H1 (cell line): ENCODE measurements at regions not wholly inside any gene's neighbourhood (a gene's known extent, or its start where the extent isn't known, plus 50 kb on each side); places are given as distances from the start of the nearest gene placed in this dataset.

Experiments
- CTCF ChIA-PET: fragments of 300-600 bp; sonication (Branson Sonifier 250); formaldehyde crosslinking; loops from one replicate; lab custom pipeline; 2021; ENCODE audit not compliant: partially characterized antibody; lab: Charles Lee
- POLR2A ChIA-PET: fragments of 300-600 bp; sonication (Branson Sonifier 250); formaldehyde crosslinking; loops from one replicate; lab custom pipeline; 2021; ENCODE audit warnings: inconsistent platforms; ENCODE audit not compliant: partially characterized antibody; lab: Charles Lee
- DNase-seq, 2 experiments: peaks; one replicate each; pipeline versions ENCODE4 v3.0.0 to v3.0.0-alpha.2; 2010 to 2022; ENCODE audit warnings: low spot score in 2 of 2, low read depth in 1 of 2, mixed read lengths in 1 of 2
- FAIRE-seq: peaks from 2 replicates; lab custom pipeline; 2011; peaks lifted over from hg19 to GRCh38; lab: Jason Lieb, UNC
- H2AFZ ChIP-seq: 2 replicates; pipeline ENCODE4 v1.8.1; 2012; ENCODE audit warnings: low read length, inconsistent platforms
- H2AK5ac ChIP-seq: 2 replicates; pipeline ENCODE4 v1.6.1; 2013; ENCODE audit warnings: low read depth, low read length
- H2BK120ac ChIP-seq: replicated peaks from 2 replicates; pipeline ENCODE3; 2013; ENCODE audit warnings: low read depth, low read length, inconsistent platforms
- H2BK12ac ChIP-seq: 2 replicates; pipeline ENCODE4 v1.6.1; 2013; ENCODE audit warnings: low read depth, low read length
- H2BK15ac ChIP-seq: 2 replicates; pipeline ENCODE4 v1.6.1; 2013; ENCODE audit warnings: low read length
- H2BK20ac ChIP-seq: 2 replicates; pipeline ENCODE4 v1.6.1; 2013; ENCODE audit warnings: low read length
- H2BK5ac ChIP-seq: 2 replicates; pipeline ENCODE4 v1.6.1; 2013; ENCODE audit warnings: low read depth, low read length
- H3K14ac ChIP-seq: 2 replicates; pipeline ENCODE4 v1.6.1; 2013; ENCODE audit warnings: inconsistent platforms; ENCODE audit not compliant: insufficient read length
- H3K18ac ChIP-seq: 2 replicates; pipeline ENCODE4 v1.6.1; 2013; ENCODE audit warnings: low read length; ENCODE audit errors: extremely low read depth
- H3K23ac ChIP-seq: 2 replicates; pipeline ENCODE4 v1.6.1; 2013; ENCODE audit warnings: inconsistent platforms; ENCODE audit not compliant: insufficient read length
- H3K23me2 ChIP-seq: 2 replicates; pipeline ENCODE4 v1.6.1; 2013; ENCODE audit warnings: low read depth, low read length
- H3K27ac ChIP-seq: 2 replicates; pipeline ENCODE4 v1.6.1; 2011; ENCODE audit warnings: low read depth, low read length, inconsistent platforms
- H3K27me3 ChIP-seq, 4 experiments: replicated peaks in 1 of 4; 1 replicate in 1 of 4; 2 replicates in 3 of 4; pipeline versions ENCODE4 v1.6.1 to v1.8.1; 2011 to 2013; ENCODE audit warnings: low read length in 3 of 4, mild to moderate bottlenecking in 3 of 4, inconsistent platforms in 2 of 4, mixed read lengths in 2 of 4, moderate library complexity in 1 of 4; ENCODE audit not compliant: control insufficient read depth in 3 of 4, insufficient read depth in 3 of 4; ENCODE audit errors: extremely low read depth in 1 of 4
- H3K36me3 ChIP-seq, 4 experiments: 2 replicates each; pipeline versions ENCODE4 v1.6.1 to v1.8.1; 2011 to 2013; ENCODE audit warnings: mild to moderate bottlenecking in 4 of 4, low read length in 3 of 4, moderate library complexity in 2 of 4, control low read depth in 1 of 4, inconsistent platforms in 1 of 4; ENCODE audit not compliant: insufficient read depth in 4 of 4, control insufficient read depth in 2 of 4
- H3K4ac ChIP-seq: replicated peaks from 2 replicates; pipeline ENCODE3; 2013; ENCODE audit warnings: low read length, low read depth, mixed read lengths, inconsistent platforms; ENCODE audit not compliant: insufficient read length
- H3K4me1 ChIP-seq, 4 experiments: replicated peaks in 1 of 4; 1 replicate in 1 of 4; 2 replicates in 3 of 4; pipeline versions ENCODE4 v1.6.1 to v1.8.1; 2011 to 2013; ENCODE audit warnings: low read length in 3 of 4, inconsistent platforms in 2 of 4, mixed read lengths in 1 of 4; ENCODE audit not compliant: insufficient read depth in 4 of 4, control insufficient read depth in 3 of 4
- H3K4me2 ChIP-seq, 2 experiments: 2 replicates each; pipeline versions ENCODE4 v1.6.1 to v1.8.1; 2011 to 2013; ENCODE audit warnings: low read depth in 2 of 2, low read length in 2 of 2, control low read depth in 1 of 2, inconsistent platforms in 1 of 2, mild to moderate bottlenecking in 1 of 2; ENCODE audit not compliant: insufficient read depth in 1 of 2
- H3K4me3 ChIP-seq, 4 experiments: fragments of 200-600, 300-600 bp in 1 of 4; sonication (generic), shearing (Covaris generic), sonication (Bioruptor Twin) in 1 of 4; 2 replicates each; pipeline versions ENCODE4 v1.5.1 to v1.8.1; 2011 to 2016; ENCODE audit warnings: low read length in 4 of 4, low read depth in 3 of 4, control low read depth in 2 of 4, inconsistent platforms in 2 of 4, mild to moderate bottlenecking in 2 of 4, mixed read lengths in 1 of 4, moderate library complexity in 1 of 4; ENCODE audit not compliant: insufficient read depth in 2 of 4; ENCODE audit errors: extremely low read depth in 1 of 4
- H3K56ac ChIP-seq: replicated peaks from 2 replicates; pipeline ENCODE3; 2013; ENCODE audit warnings: low read depth, mild to moderate bottlenecking, mixed read lengths, low read length, inconsistent platforms; ENCODE audit not compliant: insufficient read length
- H3K79me1 ChIP-seq: 2 replicates; pipeline ENCODE4 v1.6.1; 2013; ENCODE audit warnings: low read depth, low read length, control low read depth
- H3K79me2 ChIP-seq, 2 experiments: 2 replicates each; pipeline versions ENCODE4 v1.6.1 to v1.8.1; 2012 to 2013; ENCODE audit warnings: low read length in 2 of 2, mild to moderate bottlenecking in 2 of 2, inconsistent platforms in 1 of 2; ENCODE audit not compliant: insufficient read depth in 2 of 2, control insufficient read depth in 1 of 2
- H3K9ac ChIP-seq, 4 experiments: replicated peaks in 1 of 4; 1 replicate in 1 of 4; 2 replicates in 3 of 4; pipeline versions ENCODE4 v1.6.1 to v1.8.1; 2011 to 2013; ENCODE audit warnings: low read depth in 3 of 4, low read length in 3 of 4, control low read depth in 2 of 4, mild to moderate bottlenecking in 2 of 4, moderate library complexity in 2 of 4, inconsistent platforms in 1 of 4; ENCODE audit errors: extremely low read depth in 1 of 4
- H3K9me3 ChIP-seq, 2 experiments: 2 replicates each; pipeline versions ENCODE4 v1.6.1 to v1.8.1; 2012 to 2013; ENCODE audit warnings: mild to moderate bottlenecking in 2 of 2, moderate library complexity in 2 of 2, control low read depth in 1 of 2, inconsistent platforms in 1 of 2, low read depth in 1 of 2, low read length in 1 of 2, mixed read lengths in 1 of 2; ENCODE audit not compliant: insufficient read depth in 2 of 2
- H4K20me1 ChIP-seq, 2 experiments: replicated peaks in 1 of 2; 2 replicates each; pipeline versions ENCODE3 to v1.8.1; 2011 to 2013; ENCODE audit warnings: inconsistent platforms in 2 of 2, low read length in 2 of 2, mild to moderate bottlenecking in 1 of 2; ENCODE audit not compliant: insufficient read depth in 2 of 2, control insufficient read depth in 1 of 2
- H4K5ac ChIP-seq: 2 replicates; pipeline ENCODE4 v1.6.1; 2013; ENCODE audit warnings: low read length, low read depth, mixed read lengths, inconsistent platforms; ENCODE audit not compliant: insufficient read length
- H4K8ac ChIP-seq: 2 replicates; pipeline ENCODE4 v1.8.0; 2013; ENCODE audit warnings: mild to moderate bottlenecking, moderate library complexity, low read length, inconsistent platforms; ENCODE audit not compliant: insufficient read depth; ENCODE audit errors: extremely low read depth
- H4K91ac ChIP-seq: replicated peaks from 2 replicates; pipeline ENCODE3; 2013; ENCODE audit warnings: low read length, mixed read lengths, inconsistent platforms; ENCODE audit not compliant: insufficient read length
- ASH2L ChIP-seq: fragments of 200-600, 300-600 bp; sonication (generic); IDR thresholded peaks from one replicate; pipeline ENCODE4 v1.7.1; 2017; ENCODE audit warnings: low read length
- ATF3 ChIP-seq: IDR thresholded peaks from 2 replicates; pipeline ENCODE4 v1.6.1; 2011; ENCODE audit warnings: low read depth, mild to moderate bottlenecking, low read length; ENCODE audit not compliant: insufficient read depth
- BCL11A ChIP-seq, 2 experiments: IDR thresholded peaks; one replicate each; pipeline ENCODE4 v1.6.1; 2011; ENCODE audit warnings: low read depth in 2 of 2, low read length in 2 of 2, mild to moderate bottlenecking in 2 of 2
- BRCA1 ChIP-seq: IDR thresholded peaks from 2 replicates; pipeline ENCODE4 v1.6.1; 2012; ENCODE audit warnings: low read depth, low read length, improper control_type of control experiment
- CEBPB ChIP-seq: IDR thresholded peaks from 2 replicates; pipeline ENCODE4 v1.6.1; 2012; ENCODE audit warnings: low read depth, low read length
- CREB1 ChIP-seq: IDR thresholded peaks from 2 replicates; pipeline ENCODE4 v1.6.1; 2012; ENCODE audit warnings: inconsistent platforms
- CTCF ChIP-seq, 3 experiments: IDR thresholded peaks; 1 replicate in 2 of 3; 2 replicates in 1 of 3; pipeline versions ENCODE4 v1.5.1 to v1.6.1; 2011; ENCODE audit warnings: low read length in 3 of 3, mild to moderate bottlenecking in 3 of 3, inconsistent platforms in 2 of 3, low read depth in 1 of 3, moderate library complexity in 1 of 3; ENCODE audit not compliant: insufficient read depth in 1 of 3; ENCODE audit errors: control extremely low read depth in 1 of 3
- FOSL1 ChIP-seq: IDR thresholded peaks from 2 replicates; pipeline ENCODE4 v1.6.1; 2011; ENCODE audit warnings: mild to moderate bottlenecking, low read depth, low read length, moderate library complexity; ENCODE audit not compliant: insufficient read depth
- PHF8 ChIP-seq: fragments of 200-600 bp; sonication (generic); conservative IDR thresholded peaks from 2 replicates; pipeline ENCODE4 v1.7.1; 2012; ENCODE audit warnings: low read depth, mild to moderate bottlenecking, inconsistent platforms, low read length, moderate library complexity
- POU5F1 ChIP-seq: IDR thresholded peaks from 2 replicates; pipeline ENCODE4 v1.6.1; 2011; ENCODE audit warnings: low read depth, mild to moderate bottlenecking, low read length, moderate library complexity
- RFX5 ChIP-seq: IDR thresholded peaks from 2 replicates; pipeline ENCODE4 v1.6.1; 2011; ENCODE audit warnings: low read depth, low read length, improper control_type of control experiment, borderline replicate concordance
- RXRA ChIP-seq: IDR thresholded peaks from 2 replicates; pipeline ENCODE4 v1.6.1; 2011; ENCODE audit warnings: low read depth, mild to moderate bottlenecking, low read length, moderate library complexity; ENCODE audit not compliant: insufficient read depth
- WGBS, 2 experiments: shearing (Covaris generic) in 1 of 2; methylation state at CpG; one replicate each; pipeline versions ENCODE4 v1.1.6 to v1.1.7; 2013 to 2015; ENCODE audit warnings: low lambda C conversion rate in 2 of 2, mixed read lengths in 2 of 2, inconsistent platforms in 1 of 2, low coverage in 1 of 2, missing lambda C conversion rate in 1 of 2; ENCODE audit not compliant: insufficient replicate concordance in 2 of 2, insufficient coverage in 1 of 2, insufficient read length in 1 of 2; ENCODE audit errors: extremely low coverage in 1 of 2, missing lambda C conversion rate in 1 of 2; 5-methylcytosine and 5-hydroxymethylcytosine counted together

DNA sequence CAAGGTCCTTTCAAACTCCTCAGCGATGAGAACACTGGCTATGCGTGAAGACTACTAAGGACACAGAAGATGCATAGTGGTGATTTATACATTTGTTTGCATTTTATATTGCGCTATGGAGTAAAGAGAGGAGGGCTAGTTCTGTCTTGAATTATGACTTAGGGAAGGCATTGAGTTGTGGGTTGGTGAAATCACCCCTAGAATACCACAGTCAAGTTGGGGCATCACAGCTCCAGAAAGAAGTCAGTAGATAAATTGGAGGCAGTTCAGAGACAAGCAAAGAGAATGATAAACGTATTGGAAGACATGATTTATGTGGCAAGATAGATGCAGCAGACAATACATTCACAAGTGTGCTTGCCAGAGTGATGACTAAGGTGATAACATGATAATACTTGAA, 460.4 kb downstream of the EPHA4 start:
- Histone ChIP-seq H3K4ac (no peak overlapping the region), H3K4me1 (no peaks in the 10 kb centered on the region), H3K27me3 (no peaks in the 10 kb centered on the region), H2AK5ac (no peak overlapping the region), H3K9me3 (no peaks in the 10 kb centered on the region), H4K5ac (no peak overlapping the region), H2BK15ac (no peak overlapping the region), H4K91ac (no peak overlapping the region), H2BK12ac (no peak overlapping the region), H2BK120ac (no peak overlapping the region), H3K36me3 (no peaks in the 10 kb centered on the region), H3K23ac (no peak overlapping the region), H3K18ac (no peak overlapping the region), H2AFZ (no peak overlapping the region), H3K79me2 (no peaks in the 10 kb centered on the region), H3K23me2 (no peaks in the 10 kb centered on the region), H3K9ac (no peak overlapping the region), H3K4me3 (no peak overlapping the region), H3K4me2 (no peak overlapping the region), H2BK20ac (no peak overlapping the region), H4K20me1 (no peaks in the 10 kb centered on the region), H3K14ac (no peak overlapping the region), H3K79me1 (no peaks in the 10 kb centered on the region), H4K8ac (no peak overlapping the region), H2BK5ac (no peak overlapping the region), H3K56ac (no peak overlapping the region), H3K27ac (no peak overlapping the region)
- no peak for DNase-seq
- 88% methylated on average over 4 of the region's 4 CpGs; no CpG with 5 or more reads in 1 of the 2 experiments for WGBS, 2 experiments
- ChIA-PET CTCF (interaction anchor here (0.9 kb wide), 1 partner anchor 27 kb away, joined by 3 read pairs; no protein-coding TSS in a partner anchor), POLR2A (no interaction called here)
- FAIRE-seq = no peak
- TF ChIP-seq BCL11A (IDR thresholded peaks at IDR 0.05; ENCODE audit: low read depth in 2 of 2, low read length in 2 of 2) (no peak), RXRA (no peak), CTCF (IDR thresholded peaks at IDR 0.05; ENCODE audit: control extremely low read depth in 1 of 3, insufficient read depth in 1 of 3, low read depth in 1 of 3, low read length in 3 of 3) (no peak), CREB1 (no peak), PHF8 (no peak), FOSL1 (no peak), POU5F1 (no peak), ATF3 (no peak), ASH2L (no peak), RFX5 (no peak), CEBPB (no peak), BRCA1 (no peak)
